ENCODE measurements at regions not wholly inside any gene's neighbourhood (a gene's known extent, or its start where the extent isn't known, plus 50 kb on each side); places are given as distances from the start of the nearest gene placed in this dataset.

GRCh38 chr3:21235491-21235890 is 515.5 kb downstream of the ZNF385D start:
- no peak for DNase-seq (ENCODE audit: unreplicated experiment)
- no peaks in the 10 kb centered on the region for H3K9me3 Mint-ChIP-seq (ENCODE audit: unreplicated experiment)
- TF ChIP-seq, protein P1, sequence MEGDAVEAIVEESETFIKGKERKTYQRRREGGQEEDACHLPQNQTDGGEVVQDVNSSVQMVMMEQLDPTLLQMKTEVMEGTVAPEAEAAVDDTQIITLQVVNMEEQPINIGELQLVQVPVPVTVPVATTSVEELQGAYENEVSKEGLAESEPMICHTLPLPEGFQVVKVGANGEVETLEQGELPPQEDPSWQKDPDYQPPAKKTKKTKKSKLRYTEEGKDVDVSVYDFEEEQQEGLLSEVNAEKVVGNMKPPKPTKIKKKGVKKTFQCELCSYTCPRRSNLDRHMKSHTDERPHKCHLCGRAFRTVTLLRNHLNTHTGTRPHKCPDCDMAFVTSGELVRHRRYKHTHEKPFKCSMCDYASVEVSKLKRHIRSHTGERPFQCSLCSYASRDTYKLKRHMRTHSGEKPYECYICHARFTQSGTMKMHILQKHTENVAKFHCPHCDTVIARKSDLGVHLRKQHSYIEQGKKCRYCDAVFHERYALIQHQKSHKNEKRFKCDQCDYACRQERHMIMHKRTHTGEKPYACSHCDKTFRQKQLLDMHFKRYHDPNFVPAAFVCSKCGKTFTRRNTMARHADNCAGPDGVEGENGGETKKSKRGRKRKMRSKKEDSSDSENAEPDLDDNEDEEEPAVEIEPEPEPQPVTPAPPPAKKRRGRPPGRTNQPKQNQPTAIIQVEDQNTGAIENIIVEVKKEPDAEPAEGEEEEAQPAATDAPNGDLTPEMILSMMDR (IDR thresholded peaks at IDR 0.05; ENCODE audit: unreplicated experiment) = no peak
- no peaks in the 10 kb centered on the region for H3K27me3 Mint-ChIP-seq (ENCODE audit: insufficient read depth, unreplicated experiment)
- intact Hi-C loops (cut with micrococcal nuclease) = no loop called here
- BruUV-seq (replicated peaks) = no TSS peak
- H3K27ac Mint-ChIP-seq (ENCODE audit: low read depth, unreplicated experiment) = no peak overlapping the region
- H3K36me3 Mint-ChIP-seq (ENCODE audit: insufficient read depth, unreplicated experiment) = no peaks in the 10 kb centered on the region
- no peak overlapping the region for H3K4me3 Mint-ChIP-seq (ENCODE audit: unreplicated experiment)
- POLR2A ChIA-PET = interaction anchor here (0.6 kb wide), 1 partner anchor 385 kb away, joined by 3 read pairs; no protein-coding TSS in a partner anchor
- H3K4me1 Mint-ChIP-seq (ENCODE audit: insufficient read depth, unreplicated experiment) = no peaks in the 10 kb centered on the region
- CTCF ChIA-PET = interaction anchor here (0.5 kb wide), 1 partner anchor 227 kb away, joined by 4 read pairs; no protein-coding TSS in a partner anchor

DNA sequence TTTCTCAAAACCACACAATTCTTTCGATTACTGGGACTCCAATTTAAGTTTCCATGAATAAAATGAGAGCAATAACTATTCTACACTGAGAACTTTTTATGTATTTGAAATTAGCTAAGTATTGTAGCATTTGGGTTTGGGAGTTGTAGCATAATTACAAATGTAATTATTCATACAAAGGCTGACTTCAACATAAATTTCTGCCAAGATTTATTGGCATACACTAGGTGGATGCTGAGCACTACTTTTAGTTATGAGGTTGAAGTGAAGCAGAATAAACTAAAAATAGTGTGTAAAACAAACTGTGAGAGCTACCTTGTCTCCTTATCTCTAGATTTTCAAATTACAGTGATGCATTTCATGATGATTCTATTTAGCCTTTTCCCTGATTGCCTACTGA is 516.1 kb downstream of the ZNF385D start:
- no peak overlapping the region for H3K27ac Mint-ChIP-seq (ENCODE audit: low read depth, unreplicated experiment)
- H3K27me3 Mint-ChIP-seq (ENCODE audit: insufficient read depth, unreplicated experiment) = no peaks in the 10 kb centered on the region
- BruUV-seq (replicated peaks) = no TSS peak
- H3K9me3 Mint-ChIP-seq (ENCODE audit: unreplicated experiment) = no peaks in the 10 kb centered on the region
- TF ChIP-seq, protein P1 (IDR thresholded peaks at IDR 0.05; ENCODE audit: unreplicated experiment) = no peak
- H3K36me3 Mint-ChIP-seq (ENCODE audit: insufficient read depth, unreplicated experiment) = no peaks in the 10 kb centered on the region
- no peak for DNase-seq (ENCODE audit: unreplicated experiment)
- CTCF ChIA-PET = interaction anchor here (0.6 kb wide), 1 partner anchor 280 kb away, joined by 4 read pairs; no protein-coding TSS in a partner anchor
- no peaks in the 10 kb centered on the region for H3K4me1 Mint-ChIP-seq (ENCODE audit: insufficient read depth, unreplicated experiment)
- no peak overlapping the region for H3K4me3 Mint-ChIP-seq (ENCODE audit: unreplicated experiment)
- intact Hi-C loops (cut with micrococcal nuclease) = no loop called here
- POLR2A ChIA-PET = no interaction called here

- H3K4me1 Mint-ChIP-seq (ENCODE audit: insufficient read depth, unreplicated experiment) = no peaks in the 10 kb centered on the region
- no peak overlapping the region for H3K27ac Mint-ChIP-seq (ENCODE audit: low read depth, unreplicated experiment)
- intact Hi-C loops (cut with micrococcal nuclease) = no loop called here
- TF ChIP-seq, protein P1 (IDR thresholded peaks at IDR 0.05; ENCODE audit: unreplicated experiment) = no peak
- no peak for DNase-seq (ENCODE audit: unreplicated experiment)
- H3K4me3 Mint-ChIP-seq (ENCODE audit: unreplicated experiment) = no peak overlapping the region
- no peaks in the 10 kb centered on the region for H3K9me3 Mint-ChIP-seq (ENCODE audit: unreplicated experiment)
- H3K36me3 Mint-ChIP-seq (ENCODE audit: insufficient read depth, unreplicated experiment) = no peaks in the 10 kb centered on the region
- H3K27me3 Mint-ChIP-seq (ENCODE audit: insufficient read depth, unreplicated experiment) = no peaks in the 10 kb centered on the region
- no TSS peak for BruUV-seq (replicated peaks)
- ChIA-PET CTCF (no interaction called here), POLR2A (interaction anchor here (0.6 kb wide), 1 partner anchor 17 kb away, joined by 3 read pairs; no protein-coding TSS in a partner anchor)
Observed at GRCh38 chr3:21229426-21230135, 521.4 kb downstream of the ZNF385D start.

- Mint-ChIP-seq H3K27me3 (ENCODE audit: insufficient read depth, unreplicated experiment) (no peaks in the 10 kb centered on the region), H3K9me3 (ENCODE audit: unreplicated experiment) (no peaks in the 10 kb centered on the region), H3K36me3 (ENCODE audit: insufficient read depth, unreplicated experiment) (no peaks in the 10 kb centered on the region), H3K27ac (ENCODE audit: low read depth, unreplicated experiment) (no peak overlapping the region), H3K4me3 (ENCODE audit: unreplicated experiment) (no peak overlapping the region), H3K4me1 (ENCODE audit: insufficient read depth, unreplicated experiment) (no peaks in the 10 kb centered on the region)
- intact Hi-C loops (cut with micrococcal nuclease) = no loop called here
- TF ChIP-seq, protein P1 (IDR thresholded peaks at IDR 0.05; ENCODE audit: unreplicated experiment) = no peak
- no TSS peak for BruUV-seq (replicated peaks)
- POLR2A ChIA-PET = no interaction called here
- CTCF ChIA-PET = no interaction called here
- DNase-seq (ENCODE audit: unreplicated experiment) = no peak
Observed at GRCh38 chr3:21226086-21226485, 524.9 kb downstream of the ZNF385D start.
